Upper lobe of left lung (tissue), 6 donors: ENCODE measurements at regions not wholly inside any gene's neighbourhood (a gene's known extent, or its start where the extent isn't known, plus 50 kb on each side); places are given as distances from the start of the nearest gene placed in this dataset.

ENCODE experiments used
- ATAC-seq, 2 donors: fragments of 200-7000 bp; cut with Tn5 transposase; one replicate each; pipeline ENCODE4 v1.9.1; 2022; ENCODE audit warnings: mild to moderate bottlenecking in 2 of 2, moderate library complexity in 2 of 2; ENCODE audit not compliant: low FRiP score in 2 of 2
- DNase-seq, 2 donors: peaks; one replicate each; pipeline ENCODE4 v3.0.0-alpha.2; 2019 to 2020
- H3K27ac ChIP-seq, 4 donors: fragments of 200-600 bp; sonication (generic); one replicate each; pipeline ENCODE4 v1.5.1; 2016 to 2019
- H3K27me3 ChIP-seq, 4 donors: fragments of 200-600 bp; sonication (generic); one replicate each; pipeline ENCODE4 v1.5.1; 2017 to 2019
- H3K36me3 ChIP-seq, 4 donors: fragments of 200-600 bp; sonication (generic); one replicate each; pipeline ENCODE4 v1.5.1; 2016 to 2019
- H3K4me1 ChIP-seq, 4 donors: fragments of 200-600 bp; sonication (generic); one replicate each; pipeline ENCODE4 v1.5.1; 2018 to 2019
- H3K4me3 ChIP-seq, 4 donors: fragments of 200-600 bp; sonication (generic); one replicate each; pipeline ENCODE4 v1.5.1; 2017 to 2019; ENCODE audit warnings: mild to moderate bottlenecking in 2 of 4, moderate library complexity in 1 of 4
- H3K9me3 ChIP-seq, 4 donors: fragments of 200-600 bp; sonication (generic); one replicate each; pipeline ENCODE4 v1.5.1; 2018 to 2019
- CTCF ChIP-seq, 6 experiments: fragments of 450-650 bp in 4 of 6; fragments of 200-600 bp in 2 of 6; sonication (generic) in 2 of 6; IDR thresholded peaks; one replicate each; pipeline ENCODE4 v1.5.1; 2016 to 2019; ENCODE audit warnings: antibody characterized with exemption in 6 of 6
- EP300 ChIP-seq, 4 donors: sonication (generic); formaldehyde crosslinking; IDR thresholded peaks; one replicate each; pipeline ENCODE4 v1.5.1; 2017; ENCODE audit warnings: antibody characterized with exemption in 4 of 4, control low read depth in 2 of 4
- POLR2A ChIP-seq, 4 donors: fragments of 450-650 bp; IDR thresholded peaks; one replicate each; pipeline ENCODE4 v1.5.1; 2016 to 2017; ENCODE audit warnings: antibody characterized with exemption in 4 of 4, mild to moderate bottlenecking in 2 of 4
- POLR2AphosphoS5 ChIP-seq, 2 donors: sonication (generic); formaldehyde crosslinking; IDR thresholded peaks; one replicate each; pipeline ENCODE4 v1.5.1; 2017; ENCODE audit warnings: antibody characterized with exemption in 2 of 2
- WGBS, 2 donors: methylation state at CpG; one replicate each; pipeline ENCODE4 v1.1.5; 2017 to 2018; 5-methylcytosine and 5-hydroxymethylcytosine counted together
- donor health status: DM: no; HTN: no; CAD: no; lungs with moderate emphysema.
- donor health status: DM: no; HTN: yes; CAD: no; lungs with severe emphysema.

GRCh38 chr2:14843507-14844204 is 211.1 kb downstream of the LRATD1 start:
- Histone ChIP-seq H3K27ac (no peak overlapping the region), H3K4me1 (no peaks in the 10 kb centered on the region), H3K4me3 (no peak overlapping the region), H3K27me3 (no peaks in the 10 kb centered on the region), H3K9me3 (no peaks in the 10 kb centered on the region), H3K36me3 (no peaks in the 10 kb centered on the region)
- ATAC-seq: no peak
- DNase-seq: no peak
- 77 to 86% methylated on average over 5 of the region's 5 CpGs for WGBS, 2 donors
- TF ChIP-seq POLR2AphosphoS5 (IDR thresholded peaks at IDR 0.05): no peak
- TF ChIP-seq EP300 (IDR thresholded peaks at IDR 0.05): no peak
- no peak for TF ChIP-seq POLR2A (IDR thresholded peaks at IDR 0.05)
- no peak for TF ChIP-seq CTCF (IDR thresholded peaks at IDR 0.05)

DNA sequence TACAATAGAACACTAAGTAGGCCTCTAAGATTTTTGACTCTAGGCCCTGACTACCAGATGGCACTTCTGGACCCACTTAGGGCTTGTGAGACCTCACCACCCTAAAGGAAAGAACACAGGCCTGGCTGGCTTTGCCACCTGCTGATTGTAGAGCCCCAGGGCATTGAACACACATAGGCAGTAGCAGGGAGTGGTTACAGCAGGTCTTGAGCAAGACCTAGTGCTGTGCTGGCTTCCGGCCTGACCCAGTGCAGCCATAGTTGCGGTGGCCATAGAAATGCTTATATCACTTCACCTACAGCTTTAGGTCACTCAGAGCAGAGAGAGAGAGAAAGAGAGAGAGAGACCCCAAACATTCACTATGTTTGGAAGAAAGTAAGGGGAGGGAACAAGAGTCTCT is 223.2 kb downstream of the LRATD1 start:
- Histone ChIP-seq H3K4me1 (no peaks in the 10 kb centered on the region), H3K36me3 (no peaks in the 10 kb centered on the region), H3K4me3 (no peak overlapping the region), H3K27ac (no peak overlapping the region), H3K9me3 (peaks cover 0 to 2% (median 0%) of the 10 kb centered on the region in 4 donors), H3K27me3 (no peaks in the 10 kb centered on the region)
- TF ChIP-seq POLR2AphosphoS5 (IDR thresholded peaks at IDR 0.05) (no peak), POLR2A (IDR thresholded peaks at IDR 0.05) (no peak), CTCF (IDR thresholded peaks at IDR 0.05) (no peak), EP300 (IDR thresholded peaks at IDR 0.05) (no peak)
- no peak for ATAC-seq
- no peak for DNase-seq
- 100% methylated on average over 1 to 2 of the region's 2 CpGs for WGBS, 2 donors

- ATAC-seq: no peak
- 77 to 82% methylated on average over 3 of the region's 3 CpGs for WGBS, 2 donors
- H3K9me3 ChIP-seq: peaks cover 0 to 2% (median 0%) of the 10 kb centered on the region in 4 donors
- DNase-seq: no peak
- no peaks in the 10 kb centered on the region for H3K36me3 ChIP-seq
- TF ChIP-seq POLR2AphosphoS5 (IDR thresholded peaks at IDR 0.05): no peak
- TF ChIP-seq POLR2A (IDR thresholded peaks at IDR 0.05): no peak
- TF ChIP-seq CTCF (IDR thresholded peaks at IDR 0.05): no peak
- TF ChIP-seq EP300 (IDR thresholded peaks at IDR 0.05): no peak
- no peak overlapping the region for H3K27ac ChIP-seq
- no peak overlapping the region for H3K4me3 ChIP-seq
- H3K4me1 ChIP-seq: no peaks in the 10 kb centered on the region
- no peaks in the 10 kb centered on the region for H3K27me3 ChIP-seq
Observed at GRCh38 chr2:14861181-14861580, 228.7 kb downstream of the LRATD1 start.

- ATAC-seq (no peak), DNase-seq (no peak)
- H3K27ac ChIP-seq: no peak overlapping the region
- H3K9me3 ChIP-seq: no peaks in the 10 kb centered on the region
- WGBS, 2 donors: 68 to 80% methylated on average over 1 of the region's 1 CpG
- no peaks in the 10 kb centered on the region for H3K36me3 ChIP-seq
- no peak for TF ChIP-seq CTCF (IDR thresholded peaks at IDR 0.05)
- TF ChIP-seq POLR2A (IDR thresholded peaks at IDR 0.05): no peak
- TF ChIP-seq POLR2AphosphoS5 (IDR thresholded peaks at IDR 0.05): no peak
- no peak for TF ChIP-seq EP300 (IDR thresholded peaks at IDR 0.05)
- H3K27me3 ChIP-seq: no peaks in the 10 kb centered on the region
- no peaks in the 10 kb centered on the region for H3K4me1 ChIP-seq
- no peak overlapping the region for H3K4me3 ChIP-seq
Observed at GRCh38 chr2:14866736-14867352, 234.3 kb downstream of the LRATD1 start.

DNA sequence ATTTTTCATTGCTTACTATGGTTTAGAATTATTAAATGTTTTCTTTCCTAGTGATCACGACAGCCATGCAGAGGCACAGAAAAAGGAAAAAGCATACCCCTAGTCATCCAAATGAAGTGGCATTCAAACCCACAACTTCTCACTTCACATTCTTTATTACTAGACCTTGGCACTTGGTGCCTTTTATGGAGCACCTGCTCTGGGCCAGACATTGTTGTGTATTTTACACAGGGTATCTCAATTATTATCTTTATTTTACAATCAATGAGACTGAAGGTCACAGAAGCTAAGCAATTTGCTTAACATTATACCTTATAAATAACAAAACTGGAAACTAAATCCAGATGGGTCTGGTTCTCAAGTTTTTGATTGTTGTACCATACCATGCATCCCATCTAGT is 235.3 kb downstream of the LRATD1 start:
- WGBS, 2 donors: 78 to 90% methylated on average over 1 of the region's 1 CpG
- Histone ChIP-seq H3K36me3 (no peaks in the 10 kb centered on the region), H3K4me3 (no peak overlapping the region), H3K4me1 (no peaks in the 10 kb centered on the region), H3K9me3 (no peaks in the 10 kb centered on the region), H3K27me3 (no peaks in the 10 kb centered on the region), H3K27ac (no peak overlapping the region)
- TF ChIP-seq CTCF (IDR thresholded peaks at IDR 0.05) (no peak), POLR2A (IDR thresholded peaks at IDR 0.05) (no peak), EP300 (IDR thresholded peaks at IDR 0.05) (no peak), POLR2AphosphoS5 (IDR thresholded peaks at IDR 0.05) (no peak)
- ATAC-seq (no peak), DNase-seq (no peak)
